ENCODE measurements at regions not wholly inside any gene's neighbourhood (a gene's known extent, or its start where the extent isn't known, plus 50 kb on each side); places are given as distances from the start of the nearest gene placed in this dataset.

GRCh38 chr13:111411919-111412650 lies 91.6 kb downstream of the TEX29 start:
- DNase-seq (ENCODE audit: low spot score): no peak
- no peak overlapping the region for H3K4me3 Mint-ChIP-seq
- H3K9me3 Mint-ChIP-seq: no peaks in the 10 kb centered on the region
- peaks cover 19% of the 10 kb centered on the region for H3K27me3 Mint-ChIP-seq (ENCODE audit: low read depth)
- ATAC-seq: no peak
- TF ChIP-seq NR1H2 (CRISPR knock-in tag; IDR thresholded peaks at IDR 0.05) (no peak), ZNF512 (CRISPR knock-in tag; IDR thresholded peaks at IDR 0.05; ENCODE audit: borderline replicate concordance) (no peak), ETV6 (CRISPR knock-in tag; IDR thresholded peaks at IDR 0.05) (no peak), TEAD1 (CRISPR knock-in tag; IDR thresholded peaks at IDR 0.05) (no peak), SOX15 (CRISPR knock-in tag; IDR thresholded peaks at IDR 0.05) (no peak), FOXK1 (CRISPR knock-in tag; IDR thresholded peaks at IDR 0.05) (no peak), E2F5 (CRISPR knock-in tag; IDR thresholded peaks at IDR 0.05) (no peak), AFF4 (CRISPR knock-in tag; IDR thresholded peaks at IDR 0.05; ENCODE audit: borderline replicate concordance) (no peak), EMX1 (CRISPR knock-in tag; IDR thresholded peaks at IDR 0.05) (no peak), JAZF1 (CRISPR knock-in tag; IDR thresholded peaks at IDR 0.05) (no peak), IRF2 (CRISPR knock-in tag; IDR thresholded peaks at IDR 0.05; ENCODE audit: borderline replicate concordance, low read depth) (no peak), FOXJ3 (CRISPR knock-in tag; IDR thresholded peaks at IDR 0.05; ENCODE audit: borderline replicate concordance) (no peak)
- TF ChIP-seq, protein P1, sequence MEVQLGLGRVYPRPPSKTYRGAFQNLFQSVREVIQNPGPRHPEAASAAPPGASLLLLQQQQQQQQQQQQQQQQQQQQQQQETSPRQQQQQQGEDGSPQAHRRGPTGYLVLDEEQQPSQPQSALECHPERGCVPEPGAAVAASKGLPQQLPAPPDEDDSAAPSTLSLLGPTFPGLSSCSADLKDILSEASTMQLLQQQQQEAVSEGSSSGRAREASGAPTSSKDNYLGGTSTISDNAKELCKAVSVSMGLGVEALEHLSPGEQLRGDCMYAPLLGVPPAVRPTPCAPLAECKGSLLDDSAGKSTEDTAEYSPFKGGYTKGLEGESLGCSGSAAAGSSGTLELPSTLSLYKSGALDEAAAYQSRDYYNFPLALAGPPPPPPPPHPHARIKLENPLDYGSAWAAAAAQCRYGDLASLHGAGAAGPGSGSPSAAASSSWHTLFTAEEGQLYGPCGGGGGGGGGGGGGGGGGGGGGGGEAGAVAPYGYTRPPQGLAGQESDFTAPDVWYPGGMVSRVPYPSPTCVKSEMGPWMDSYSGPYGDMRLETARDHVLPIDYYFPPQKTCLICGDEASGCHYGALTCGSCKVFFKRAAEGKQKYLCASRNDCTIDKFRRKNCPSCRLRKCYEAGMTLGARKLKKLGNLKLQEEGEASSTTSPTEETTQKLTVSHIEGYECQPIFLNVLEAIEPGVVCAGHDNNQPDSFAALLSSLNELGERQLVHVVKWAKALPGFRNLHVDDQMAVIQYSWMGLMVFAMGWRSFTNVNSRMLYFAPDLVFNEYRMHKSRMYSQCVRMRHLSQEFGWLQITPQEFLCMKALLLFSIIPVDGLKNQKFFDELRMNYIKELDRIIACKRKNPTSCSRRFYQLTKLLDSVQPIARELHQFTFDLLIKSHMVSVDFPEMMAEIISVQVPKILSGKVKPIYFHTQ (CRISPR knock-in tag; IDR thresholded peaks at IDR 0.05): no peak
- TF ChIP-seq, protein P2, sequence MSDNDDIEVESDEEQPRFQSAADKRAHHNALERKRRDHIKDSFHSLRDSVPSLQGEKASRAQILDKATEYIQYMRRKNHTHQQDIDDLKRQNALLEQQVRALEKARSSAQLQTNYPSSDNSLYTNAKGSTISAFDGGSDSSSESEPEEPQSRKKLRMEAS (CRISPR knock-in tag; IDR thresholded peaks at IDR 0.05): no peak
- TF ChIP-seq, protein P3, sequence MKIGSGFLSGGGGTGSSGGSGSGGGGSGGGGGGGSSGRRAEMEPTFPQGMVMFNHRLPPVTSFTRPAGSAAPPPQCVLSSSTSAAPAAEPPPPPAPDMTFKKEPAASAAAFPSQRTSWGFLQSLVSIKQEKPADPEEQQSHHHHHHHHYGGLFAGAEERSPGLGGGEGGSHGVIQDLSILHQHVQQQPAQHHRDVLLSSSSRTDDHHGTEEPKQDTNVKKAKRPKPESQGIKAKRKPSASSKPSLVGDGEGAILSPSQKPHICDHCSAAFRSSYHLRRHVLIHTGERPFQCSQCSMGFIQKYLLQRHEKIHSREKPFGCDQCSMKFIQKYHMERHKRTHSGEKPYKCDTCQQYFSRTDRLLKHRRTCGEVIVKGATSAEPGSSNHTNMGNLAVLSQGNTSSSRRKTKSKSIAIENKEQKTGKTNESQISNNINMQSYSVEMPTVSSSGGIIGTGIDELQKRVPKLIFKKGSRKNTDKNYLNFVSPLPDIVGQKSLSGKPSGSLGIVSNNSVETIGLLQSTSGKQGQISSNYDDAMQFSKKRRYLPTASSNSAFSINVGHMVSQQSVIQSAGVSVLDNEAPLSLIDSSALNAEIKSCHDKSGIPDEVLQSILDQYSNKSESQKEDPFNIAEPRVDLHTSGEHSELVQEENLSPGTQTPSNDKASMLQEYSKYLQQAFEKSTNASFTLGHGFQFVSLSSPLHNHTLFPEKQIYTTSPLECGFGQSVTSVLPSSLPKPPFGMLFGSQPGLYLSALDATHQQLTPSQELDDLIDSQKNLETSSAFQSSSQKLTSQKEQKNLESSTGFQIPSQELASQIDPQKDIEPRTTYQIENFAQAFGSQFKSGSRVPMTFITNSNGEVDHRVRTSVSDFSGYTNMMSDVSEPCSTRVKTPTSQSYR (CRISPR knock-in tag; IDR thresholded peaks at IDR 0.05): no peak
- TF ChIP-seq, protein P4, sequence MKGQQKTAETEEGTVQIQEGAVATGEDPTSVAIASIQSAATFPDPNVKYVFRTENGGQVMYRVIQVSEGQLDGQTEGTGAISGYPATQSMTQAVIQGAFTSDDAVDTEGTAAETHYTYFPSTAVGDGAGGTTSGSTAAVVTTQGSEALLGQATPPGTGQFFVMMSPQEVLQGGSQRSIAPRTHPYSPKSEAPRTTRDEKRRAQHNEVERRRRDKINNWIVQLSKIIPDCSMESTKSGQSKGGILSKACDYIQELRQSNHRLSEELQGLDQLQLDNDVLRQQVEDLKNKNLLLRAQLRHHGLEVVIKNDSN (CRISPR knock-in tag; IDR thresholded peaks at IDR 0.05): no peak
- TF ChIP-seq, protein P5, sequence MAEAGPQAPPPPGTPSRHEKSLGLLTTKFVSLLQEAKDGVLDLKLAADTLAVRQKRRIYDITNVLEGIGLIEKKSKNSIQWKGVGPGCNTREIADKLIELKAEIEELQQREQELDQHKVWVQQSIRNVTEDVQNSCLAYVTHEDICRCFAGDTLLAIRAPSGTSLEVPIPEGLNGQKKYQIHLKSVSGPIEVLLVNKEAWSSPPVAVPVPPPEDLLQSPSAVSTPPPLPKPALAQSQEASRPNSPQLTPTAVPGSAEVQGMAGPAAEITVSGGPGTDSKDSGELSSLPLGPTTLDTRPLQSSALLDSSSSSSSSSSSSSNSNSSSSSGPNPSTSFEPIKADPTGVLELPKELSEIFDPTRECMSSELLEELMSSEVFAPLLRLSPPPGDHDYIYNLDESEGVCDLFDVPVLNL (CRISPR knock-in tag; IDR thresholded peaks at IDR 0.05; ENCODE audit: borderline replicate concordance, low read depth): no peak
- ChIA-PET CTCF (interaction anchor here (0.6 to 4.9 kb wide), 5 partner anchors 17 to 143 kb away, joined by 3 to 32 read pairs (median 9); no protein-coding TSS in a partner anchor), POLR2A (no interaction called here)
- peaks cover 23% of the 10 kb centered on the region for H3K4me1 Mint-ChIP-seq
- no peaks in the 10 kb centered on the region for H3K36me3 Mint-ChIP-seq
- H3K27ac Mint-ChIP-seq: no peak overlapping the region

Measured in WTC11 (cell line).